NCI-H460 (cell line): ENCODE measurements at regions not wholly inside any gene's neighbourhood (a gene's known extent, or its start where the extent isn't known, plus 50 kb on each side); places are given as distances from the start of the nearest gene placed in this dataset.
"Not testable (repeated sequence)": the region's sequence is repeated elsewhere in the genome, so short reads cannot be mapped to it uniquely, and the experiment has no call there.

Experiments
- DNase-seq: peaks from one replicate; pipeline ENCODE4 v3.0.0-alpha.2; 2016; ENCODE audit warnings: low read depth; ENCODE audit errors: extremely low read depth

GRCh38 chr14:105635560-105635959, 109.2 kb downstream of the TMEM121 start:
- no peak for DNase-seq

GRCh38 chr14:105636021-105636420, 109.6 kb downstream of the TMEM121 start:
- not testable (repeated sequence) for DNase-seq

- no peak for DNase-seq
Measured at GRCh38 chr14:105636935-105637334, 110.6 kb downstream of the TMEM121 start.

- not testable (repeated sequence) for DNase-seq
Measured at GRCh38 chr14:105637345-105637744, 111.0 kb downstream of the TMEM121 start.

GRCh38 chr14:105639969-105640931, 113.9 kb downstream of the TMEM121 start:
- DNase-seq: not testable (repeated sequence)

GRCh38 chr14:105641075-105641937, 114.9 kb downstream of the TMEM121 start:
- no peak for DNase-seq

- DNase-seq: not testable (repeated sequence)
Measured at GRCh38 chr14:105641951-105642350, 115.6 kb downstream of the TMEM121 start.

- not testable (repeated sequence) for DNase-seq
Measured at GRCh38 chr14:105642486-105642885, 116.1 kb downstream of the TMEM121 start.

GRCh38 chr14:105643406-105644052, 117.1 kb downstream of the TMEM121 start:
- not testable (repeated sequence) for DNase-seq

GRCh38 chr14:105644053-105644435, 117.7 kb downstream of the TMEM121 start:
- DNase-seq: not testable (repeated sequence)

- not testable (repeated sequence) for DNase-seq
Measured at GRCh38 chr14:105644457-105644856, 118.1 kb downstream of the TMEM121 start.

- DNase-seq: not testable (repeated sequence)
Measured at GRCh38 chr14:105644891-105645290, 118.5 kb downstream of the TMEM121 start.

GRCh38 chr14:105645389-105645788, 119.0 kb downstream of the TMEM121 start:
- DNase-seq: not testable (repeated sequence)

- DNase-seq: no peak
Measured at GRCh38 chr14:105646175-105646574, 119.8 kb downstream of the TMEM121 start.

GRCh38 chr14:105646711-105647281, 120.4 kb downstream of the TMEM121 start:
- not testable (repeated sequence) for DNase-seq

GRCh38 chr14:105647426-105647783, 121.0 kb downstream of the TMEM121 start:
- not testable (repeated sequence) for DNase-seq

- no peak for DNase-seq
Measured at GRCh38 chr14:105647784-105648608, 121.6 kb downstream of the TMEM121 start.

GRCh38 chr14:105648609-105649535, 122.5 kb downstream of the TMEM121 start:
- DNase-seq: not testable (repeated sequence)
